CD4-positive, alpha-beta T cell (primary cell): ENCODE measurements at regions not wholly inside any gene's neighbourhood (a gene's known extent, or its start where the extent isn't known, plus 50 kb on each side); places are given as distances from the start of the nearest gene placed in this dataset.

Experiments used
- ATAC-seq: fragments of 200-7000 bp; cut with Tn5 transposase; one replicate; pipeline ENCODE4 v1.10.0; 2022; ENCODE audit warnings: mild to moderate bottlenecking; ENCODE audit not compliant: poor library complexity
- CTCF ChIA-PET: fragments of 350-600 bp; sonication (Branson Sonifier 250); formaldehyde crosslinking; loops from one replicate; lab custom pipeline; 2021; ENCODE audit warnings: antibody characterized with exemption, inconsistent platforms; lab: Charles Lee
- POLR2A ChIA-PET: fragments of 350-600 bp; sonication (Branson Sonifier 250); formaldehyde crosslinking; loops from one replicate; lab custom pipeline; 2021; ENCODE audit warnings: antibody characterized with exemption, inconsistent platforms; lab: Charles Lee
- DNase-seq, 14 experiments: peaks; one replicate each; pipeline ENCODE4 v3.0.0-alpha.2; 2013 to 2020; ENCODE audit warnings: mixed read lengths in 2 of 14
- H3K27ac ChIP-seq, 2 donors: one replicate each; pipeline versions ENCODE4 v1.5.1 to v1.7.0; 2013; ENCODE audit warnings: low read length in 2 of 2, low read depth in 1 of 2, mild to moderate bottlenecking in 1 of 2
- H3K27me3 ChIP-seq, 2 experiments: 1 replicate in 1 of 2; 2 replicates in 1 of 2; pipeline versions ENCODE4 v1.6.1 to v1.7.0; 2013; ENCODE audit warnings: low read length in 2 of 2, control low read depth in 1 of 2, mild to moderate bottlenecking in 1 of 2, moderate library complexity in 1 of 2; ENCODE audit not compliant: insufficient read depth in 2 of 2, control insufficient read depth in 1 of 2
- H3K36me3 ChIP-seq: one replicate; pipeline ENCODE4 v1.6.1; 2013; ENCODE audit warnings: low read length, control low read depth; ENCODE audit not compliant: insufficient read depth
- H3K4me1 ChIP-seq: one replicate; pipeline ENCODE4 v1.6.1; 2013; ENCODE audit warnings: low read length, control low read depth; ENCODE audit not compliant: insufficient read depth
- H3K4me3 ChIP-seq: one replicate; pipeline ENCODE4 v1.5.1; 2013; ENCODE audit warnings: mild to moderate bottlenecking, low read length, moderate library complexity
- H3K9me3 ChIP-seq, 2 experiments: 1 replicate in 1 of 2; 2 replicates in 1 of 2; pipeline versions ENCODE4 v1.6.1 to v1.7.0; 2013; ENCODE audit warnings: low read length in 2 of 2, mild to moderate bottlenecking in 2 of 2, control low read depth in 1 of 2, moderate library complexity in 1 of 2; ENCODE audit not compliant: control insufficient read depth in 1 of 2, insufficient read depth in 1 of 2
- H3K27ac Mint-ChIP-seq: one replicate; pipeline ENCODE4 v1.8.0; 2020; ENCODE audit warnings: mixed read lengths
- H3K27me3 Mint-ChIP-seq: one replicate; pipeline ENCODE4 v1.8.0; 2021; ENCODE audit warnings: mixed read lengths
- H3K36me3 Mint-ChIP-seq: one replicate; pipeline ENCODE4 v1.8.0; 2021; ENCODE audit warnings: low read depth, mixed read lengths
- H3K4me1 Mint-ChIP-seq: one replicate; pipeline ENCODE4 v1.8.0; 2021; ENCODE audit warnings: low read depth, mixed read lengths
- H3K4me3 Mint-ChIP-seq: one replicate; pipeline ENCODE4 v1.8.0; 2020; ENCODE audit warnings: mild to moderate bottlenecking, mixed read lengths
- H3K9me3 Mint-ChIP-seq: one replicate; pipeline ENCODE4 v1.8.0; 2020; ENCODE audit warnings: mixed read lengths
- intact Hi-C, 2 experiments: fragments of 100-400 bp; cut with DNase I in 1 of 2; cut with micrococcal nuclease in 1 of 2; formaldehyde crosslinking; loops; one replicate each; pipeline versions ENCODE4 v1.15.1 to v1.9.0; 2023 to 2025; cut with DNase I, micrococcal nuclease
- TF ChIP-seq, protein P1 (sequence below): fragments of 200-600 bp; IDR thresholded peaks from one replicate; pipeline ENCODE4 v1.8.0; 2022; ENCODE audit warnings: antibody characterized with exemption, mild to moderate bottlenecking

DNA sequence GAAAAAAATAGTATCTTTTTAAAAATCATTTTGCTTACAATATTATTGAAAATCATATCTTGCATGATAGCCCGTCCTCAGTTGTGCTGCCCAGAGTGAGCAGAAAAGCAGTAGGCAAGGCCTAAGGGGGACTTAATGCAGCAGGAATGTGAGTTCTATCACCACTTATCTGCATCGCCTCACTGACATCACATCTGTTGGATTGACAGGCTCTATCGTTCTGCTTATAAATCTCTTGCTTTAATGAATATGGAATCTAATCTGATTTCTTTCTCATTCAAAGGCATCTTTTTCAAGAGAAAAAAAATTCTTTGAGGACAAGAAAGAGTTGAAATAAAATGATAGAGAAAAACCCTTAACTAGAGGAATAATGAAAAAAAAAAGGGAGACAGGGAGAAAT is 249.9 kb downstream of the PAPSS1 start:
- Histone ChIP-seq H3K36me3 (no peaks in the 10 kb centered on the region), H3K27me3 (no peaks in the 10 kb centered on the region), H3K27ac (no peak overlapping the region), H3K4me3 (no peak overlapping the region), H3K9me3 (no peaks in the 10 kb centered on the region), H3K4me1 (no peaks in the 10 kb centered on the region)
- intact Hi-C loops, result no loop called here
- no peaks in the 10 kb centered on the region for H3K4me1 Mint-ChIP-seq
- no peak for DNase-seq
- ChIA-PET CTCF (no interaction called here), POLR2A (no interaction called here)
- TF ChIP-seq, protein P1, sequence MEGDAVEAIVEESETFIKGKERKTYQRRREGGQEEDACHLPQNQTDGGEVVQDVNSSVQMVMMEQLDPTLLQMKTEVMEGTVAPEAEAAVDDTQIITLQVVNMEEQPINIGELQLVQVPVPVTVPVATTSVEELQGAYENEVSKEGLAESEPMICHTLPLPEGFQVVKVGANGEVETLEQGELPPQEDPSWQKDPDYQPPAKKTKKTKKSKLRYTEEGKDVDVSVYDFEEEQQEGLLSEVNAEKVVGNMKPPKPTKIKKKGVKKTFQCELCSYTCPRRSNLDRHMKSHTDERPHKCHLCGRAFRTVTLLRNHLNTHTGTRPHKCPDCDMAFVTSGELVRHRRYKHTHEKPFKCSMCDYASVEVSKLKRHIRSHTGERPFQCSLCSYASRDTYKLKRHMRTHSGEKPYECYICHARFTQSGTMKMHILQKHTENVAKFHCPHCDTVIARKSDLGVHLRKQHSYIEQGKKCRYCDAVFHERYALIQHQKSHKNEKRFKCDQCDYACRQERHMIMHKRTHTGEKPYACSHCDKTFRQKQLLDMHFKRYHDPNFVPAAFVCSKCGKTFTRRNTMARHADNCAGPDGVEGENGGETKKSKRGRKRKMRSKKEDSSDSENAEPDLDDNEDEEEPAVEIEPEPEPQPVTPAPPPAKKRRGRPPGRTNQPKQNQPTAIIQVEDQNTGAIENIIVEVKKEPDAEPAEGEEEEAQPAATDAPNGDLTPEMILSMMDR, result no peak
- ATAC-seq, result no peak
- H3K9me3 Mint-ChIP-seq, result no peaks in the 10 kb centered on the region
- H3K36me3 Mint-ChIP-seq, result no peaks in the 10 kb centered on the region
- H3K27me3 Mint-ChIP-seq, result peaks cover 5% of the 10 kb centered on the region
- H3K4me3 Mint-ChIP-seq, result no peak overlapping the region
- H3K27ac Mint-ChIP-seq, result no peak overlapping the region

DNA sequence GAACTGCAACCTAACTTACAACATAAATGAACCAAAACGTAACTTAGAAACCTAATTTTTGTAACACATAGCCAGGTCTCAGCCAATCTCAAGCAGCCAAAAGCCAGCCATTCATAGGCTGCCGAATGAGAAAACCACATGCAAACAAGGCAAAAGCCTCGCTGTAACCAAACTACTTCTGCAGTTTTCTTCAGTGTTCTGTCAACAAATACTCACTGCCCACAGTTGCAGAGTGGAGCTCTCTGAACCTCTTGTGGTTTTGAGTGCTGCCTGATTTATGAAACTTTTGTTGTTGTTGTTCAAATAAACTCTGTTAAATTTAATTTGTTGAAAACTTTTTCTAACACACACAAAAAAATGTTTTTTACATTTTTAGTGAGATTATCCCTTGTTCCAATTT is 251.2 kb downstream of the PAPSS1 start:
- TF ChIP-seq, protein P1, result no peak
- Mint-ChIP-seq H3K9me3 (no peaks in the 10 kb centered on the region), H3K4me3 (no peak overlapping the region)

DNA sequence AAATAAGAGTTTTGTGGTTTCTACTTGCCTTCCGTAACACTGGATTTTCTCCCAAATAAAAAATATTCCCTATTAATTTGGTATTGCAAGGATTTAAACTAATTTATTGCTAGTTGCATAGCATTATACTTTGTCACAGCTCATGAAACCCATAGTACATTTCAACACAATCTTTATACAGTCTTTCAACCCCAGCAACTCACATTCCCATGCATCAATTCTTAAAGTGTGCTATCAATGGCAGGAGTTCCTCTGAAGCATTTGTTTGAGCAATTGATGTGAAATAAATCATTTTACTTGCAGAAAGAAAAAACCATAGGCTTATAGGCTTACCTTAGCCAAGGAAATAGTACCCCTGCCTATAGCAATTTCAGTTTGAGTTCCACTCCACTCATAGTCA is 251.9 kb downstream of the PAPSS1 start:
- ChIA-PET POLR2A (no interaction called here), CTCF (no interaction called here)
- no peaks in the 10 kb centered on the region for H3K27me3 ChIP-seq
- H3K27ac Mint-ChIP-seq, result no peak overlapping the region
- no peaks in the 10 kb centered on the region for H3K36me3 ChIP-seq
- H3K4me1 Mint-ChIP-seq, result no peaks in the 10 kb centered on the region
- H3K36me3 Mint-ChIP-seq, result no peaks in the 10 kb centered on the region
- no peak overlapping the region for H3K4me3 Mint-ChIP-seq
- TF ChIP-seq, protein P1, result no peak
- no peaks in the 10 kb centered on the region for H3K9me3 ChIP-seq
- no peak for DNase-seq
- H3K4me3 ChIP-seq, result no peak overlapping the region
- H3K27ac ChIP-seq, result no peak overlapping the region
- intact Hi-C loops, result no loop called here
- H3K27me3 Mint-ChIP-seq, result peaks cover 5% of the 10 kb centered on the region
- H3K4me1 ChIP-seq, result no peaks in the 10 kb centered on the region
- H3K9me3 Mint-ChIP-seq, result no peaks in the 10 kb centered on the region
- no peak for ATAC-seq

More for the DNA sequence above, 251.2 kb downstream of the PAPSS1 start:
- Mint-ChIP-seq H3K27ac (no peak overlapping the region), H3K27me3 (peaks cover 5% of the 10 kb centered on the region), H3K4me1 (no peaks in the 10 kb centered on the region), H3K36me3 (no peaks in the 10 kb centered on the region)
- intact Hi-C loops, result no loop called here
- Histone ChIP-seq H3K36me3 (no peaks in the 10 kb centered on the region), H3K4me1 (no peaks in the 10 kb centered on the region), H3K4me3 (no peak overlapping the region), H3K27me3 (no peaks in the 10 kb centered on the region), H3K27ac (no peak overlapping the region), H3K9me3 (no peaks in the 10 kb centered on the region)
- DNase-seq, result no peak
- ChIA-PET CTCF (no interaction called here), POLR2A (no interaction called here)
- no peak for ATAC-seq
